GM23338 (cell line): ENCODE measurements at regions not wholly inside any gene's neighbourhood (a gene's known extent, or its start where the extent isn't known, plus 50 kb on each side); places are given as distances from the start of the nearest gene placed in this dataset.

ENCODE experiments used
- ATAC-seq: fragments of 200-7000 bp; cut with Tn5 transposase; 3 replicates; pipeline ENCODE4 v1.9.1; 2020
- DNase-seq: peaks from one replicate; pipeline ENCODE4 v3.0.0-alpha.2; 2015; ENCODE audit warnings: low spot score
- H2AFZ ChIP-seq: fragments of 200-600 bp; sonication (generic); 2 replicates; pipeline ENCODE4 v1.8.0; 2016; ENCODE audit warnings: antibody characterized with exemption, mild to moderate bottlenecking, moderate library complexity
- H3F3A ChIP-seq: fragments of 200-600 bp; sonication (generic); replicated peaks from 2 replicates; pipeline ENCODE4 v1.8.0; 2017; ENCODE audit warnings: antibody characterized with exemption, mixed run types, low read depth
- H3K27ac ChIP-seq: fragments of 200-600 bp; sonication (generic); 2 replicates; pipeline ENCODE4 v1.6.1; 2016; ENCODE audit warnings: low read depth
- H3K27me3 ChIP-seq: fragments of 200-600 bp; sonication (generic); 2 replicates; pipeline ENCODE4 v1.8.0; 2016; ENCODE audit warnings: mild to moderate bottlenecking, mixed run types, moderate library complexity; ENCODE audit not compliant: insufficient read depth
- H3K36me3 ChIP-seq: fragments of 200-600 bp; sonication (generic); 2 replicates; pipeline ENCODE4 v1.8.0; 2016; ENCODE audit warnings: mild to moderate bottlenecking; ENCODE audit not compliant: insufficient read depth
- H3K4me1 ChIP-seq: fragments of 200-600 bp; sonication (generic); 2 replicates; pipeline ENCODE4 v1.8.0; 2016; ENCODE audit warnings: mild to moderate bottlenecking, moderate library complexity; ENCODE audit not compliant: insufficient read depth
- H3K4me2 ChIP-seq: fragments of 200-600 bp; sonication (generic); 2 replicates; pipeline ENCODE4 v1.7.1; 2017; ENCODE audit warnings: mixed run types
- H3K4me3 ChIP-seq: fragments of 200-600 bp; sonication (generic); 2 replicates; pipeline ENCODE4 v1.6.1; 2016; ENCODE audit warnings: mixed run types
- H3K79me2 ChIP-seq: fragments of 200-600 bp; sonication (generic); replicated peaks from 2 replicates; pipeline ENCODE4 v1.8.0; 2017; ENCODE audit warnings: mild to moderate bottlenecking; ENCODE audit not compliant: insufficient read depth
- H3K9me2 ChIP-seq: fragments of 200-600 bp; sonication (generic); 2 replicates; pipeline ENCODE4 v1.8.0; 2017; ENCODE audit not compliant: insufficient read depth
- H4K20me1 ChIP-seq: fragments of 200-600 bp; sonication (generic); replicated peaks from 2 replicates; pipeline ENCODE4 v1.8.0; 2017; ENCODE audit warnings: mild to moderate bottlenecking; ENCODE audit not compliant: insufficient read depth
- H3K27ac Mint-ChIP-seq: 2 replicates; pipeline ENCODE4 v1.8.0; 2020; ENCODE audit warnings: inconsistent platforms, mild to moderate bottlenecking, moderate library complexity, mixed read lengths
- H3K27me3 Mint-ChIP-seq: 3 replicates; pipeline ENCODE4 v1.8.0; 2022; ENCODE audit warnings: low read depth, mild to moderate bottlenecking, moderate library complexity, mixed read lengths, inconsistent platforms; ENCODE audit not compliant: insufficient read depth, poor library complexity
- H3K36me3 Mint-ChIP-seq: 3 replicates; pipeline ENCODE4 v1.8.0; 2021; ENCODE audit warnings: low read depth, mild to moderate bottlenecking, inconsistent platforms, moderate library complexity, mixed read lengths
- H3K4me1 Mint-ChIP-seq: 3 replicates; pipeline ENCODE4 v1.8.0; 2020; ENCODE audit warnings: mild to moderate bottlenecking, inconsistent platforms, mixed read lengths
- H3K4me3 Mint-ChIP-seq: 3 replicates; pipeline ENCODE4 v1.8.0; 2021; ENCODE audit warnings: moderate library complexity, mild to moderate bottlenecking, inconsistent platforms, mixed read lengths
- H3K9me3 Mint-ChIP-seq: 3 replicates; pipeline ENCODE4 v1.8.0; 2020; ENCODE audit warnings: moderate library complexity, mild to moderate bottlenecking, inconsistent platforms, mixed read lengths
- CREB1 ChIP-seq: fragments of 250-450 bp; sonication (Bioruptor Pico); IDR thresholded peaks from 2 replicates; pipeline ENCODE4 v1.5.0; 2020; ENCODE audit warnings: low read depth, mild to moderate bottlenecking, moderate library complexity
- CTCF ChIP-seq, 2 experiments: fragments of 200-600 bp in 1 of 2; sonication (generic) in 1 of 2; conservative IDR thresholded peaks; 2 replicates each; pipeline versions ENCODE4 v1.5.1 to v1.6.1; 2016 to 2017; ENCODE audit warnings: antibody characterized with exemption in 2 of 2, low read depth in 2 of 2, mild to moderate bottlenecking in 2 of 2, moderate library complexity in 1 of 2
- ETS1 ChIP-seq: IDR thresholded peaks from 2 replicates; pipeline ENCODE4 v1.6.1; 2016; ENCODE audit warnings: antibody characterized with exemption
- EZH2phosphoT487 ChIP-seq: fragments of 200-600 bp; sonication (generic); IDR thresholded peaks from one replicate; pipeline ENCODE4 v1.8.1; 2018; ENCODE audit warnings: antibody characterized with exemption; ENCODE audit not compliant: unreplicated experiment
- JUNB ChIP-seq: IDR thresholded peaks from one replicate; pipeline ENCODE4 v1.6.1; 2016; ENCODE audit warnings: antibody characterized with exemption; ENCODE audit not compliant: unreplicated experiment
- NANOG ChIP-seq: IDR thresholded peaks from 2 replicates; pipeline ENCODE4 v1.6.1; 2016; ENCODE audit warnings: antibody characterized with exemption, borderline replicate concordance
- POLR2AphosphoS5 ChIP-seq: IDR thresholded peaks from 2 replicates; pipeline ENCODE4 v1.6.1; 2016; ENCODE audit warnings: antibody characterized with exemption, low read depth
- REST ChIP-seq: IDR thresholded peaks from one replicate; pipeline ENCODE4 v1.6.1; 2018; ENCODE audit warnings: antibody characterized with exemption; ENCODE audit not compliant: unreplicated experiment
- ZNF114 ChIP-seq: fragments of 250-450 bp; sonication (Bioruptor Pico); IDR thresholded peaks from 2 replicates; pipeline ENCODE4 v1.5.0; 2020; ENCODE audit warnings: mild to moderate bottlenecking, moderate library complexity
- ZNF331 ChIP-seq: fragments of 250-450 bp; sonication (Bioruptor Pico); IDR thresholded peaks from 2 replicates; pipeline ENCODE4 v1.5.0; 2020; ENCODE audit warnings: low read depth, mild to moderate bottlenecking, moderate library complexity

GRCh38 chr20:56860413-56860812, 231.3 kb downstream of the TFAP2C start:
- Mint-ChIP-seq H3K36me3 (no peaks in the 10 kb centered on the region; the same call in 2 of the 3 replicates), H3K27me3 (peaks cover 17% of the 10 kb centered on the region), H3K27ac (peak overlapping the region; percentile 16; the same call in 1 of the 2 replicates), H3K4me3 (peak overlapping the region; percentile 24; the same call in 1 of the 3 replicates), H3K9me3 (no peaks in the 10 kb centered on the region; the same call in 2 of the 3 replicates), H3K4me1 (peaks cover 36% of the 10 kb centered on the region)
- H3K27ac ChIP-seq: no peak overlapping the region
- peaks cover 29% of the 10 kb centered on the region for H3K4me1 ChIP-seq
- no peaks in the 10 kb centered on the region for H3K36me3 ChIP-seq
- H3K9me2 ChIP-seq: no peaks in the 10 kb centered on the region
- H3K27me3 ChIP-seq: peaks cover 4% of the 10 kb centered on the region; the same call in 1 of the 2 replicates
- no peaks in the 10 kb centered on the region for H3F3A ChIP-seq
- peak overlapping the region; percentile 93 for H2AFZ ChIP-seq
- no peak for DNase-seq
- ATAC-seq: no peak
- no peaks in the 10 kb centered on the region for H3K79me2 ChIP-seq
- TF ChIP-seq JUNB (no peak), ZNF331 (no peak), NANOG (no peak), ETS1 (no peak), EZH2phosphoT487 (no peak), CREB1 (CRISPR knock-in tag) (no peak), CTCF (conservative IDR thresholded peaks at IDR 0.05; ENCODE audit: low read depth in 2 of 2) (no peak), POLR2AphosphoS5 (no peak), REST (no peak), ZNF114 (CRISPR knock-in tag) (no peak)
- H4K20me1 ChIP-seq: no peaks in the 10 kb centered on the region
- H3K4me3 ChIP-seq: peak overlapping the region; percentile 44
- peak overlapping the region; percentile 72 for H3K4me2 ChIP-seq

- ATAC-seq: peak; percentile 25
- peak overlapping the region; percentile 66; the same call in 1 of the 2 replicates for H2AFZ ChIP-seq
- H3K4me1 Mint-ChIP-seq: peaks cover 36% of the 10 kb centered on the region
- TF ChIP-seq CREB1 (CRISPR knock-in tag) (no peak), REST (no peak), EZH2phosphoT487 (no peak), ZNF331 (no peak), ETS1 (no peak), CTCF (conservative IDR thresholded peaks at IDR 0.05; ENCODE audit: low read depth in 2 of 2) (no peak)
These were observed 232.5 kb downstream of the TFAP2C start for GRCh38 chr20:56861590-56861989.

More at GRCh38 chr20:56861590-56861989, 232.5 kb downstream of the TFAP2C start:
- DNase-seq: peak; percentile 20
- Histone ChIP-seq H4K20me1 (no peaks in the 10 kb centered on the region), H3K27ac (no peak overlapping the region), H3K27me3 (peaks cover 4% of the 10 kb centered on the region; the same call in 1 of the 2 replicates), H3K36me3 (no peaks in the 10 kb centered on the region), H3K4me1 (peaks cover 29% of the 10 kb centered on the region), H3K4me3 (no peak overlapping the region), H3F3A (no peaks in the 10 kb centered on the region), H3K79me2 (no peaks in the 10 kb centered on the region), H3K4me2 (peak overlapping the region; percentile 72), H3K9me2 (no peaks in the 10 kb centered on the region)
- Mint-ChIP-seq H3K36me3 (no peaks in the 10 kb centered on the region; the same call in 2 of the 3 replicates), H3K9me3 (no peaks in the 10 kb centered on the region), H3K27me3 (peaks cover 19% of the 10 kb centered on the region), H3K27ac (no peak overlapping the region), H3K4me3 (no peak overlapping the region)
